Frontal cortex (tissue), 3 donors: ENCODE measurements at regions not wholly inside any gene's neighbourhood (a gene's known extent, or its start where the extent isn't known, plus 50 kb on each side); places are given as distances from the start of the nearest gene placed in this dataset.

Source experiments
- DNase-seq, 2 donors: peaks; one replicate each; pipeline ENCODE4 v3.0.0; 2012; ENCODE audit warnings: low spot score in 2 of 2
- FAIRE-seq: peaks from 2 replicates; lab custom pipeline; 2012; peaks lifted over from hg19 to GRCh38; lab: Jason Lieb, UNC
- donor health status: control.
- donor health status: control.
- donor health status: control.

- no peak for DNase-seq
- no peak for FAIRE-seq
Observed at GRCh38 chr10:128534686-128535085, 408.5 kb upstream of the MKI67 start.

- no peak for DNase-seq
- no peak for FAIRE-seq
Observed at GRCh38 chr10:128536259-128536658, 410.0 kb upstream of the MKI67 start.

- DNase-seq (no peak), FAIRE-seq (no peak)
Observed at GRCh38 chr10:128537834-128538330, 411.7 kb upstream of the MKI67 start.

GRCh38 chr10:128538671-128539070 is 412.4 kb upstream of the MKI67 start:
- no peak for FAIRE-seq
- no peak for DNase-seq

GRCh38 chr10:128539510-128540127 is 413.4 kb upstream of the MKI67 start:
- FAIRE-seq (no peak), DNase-seq (no peak)

GRCh38 chr10:128540128-128540762 is 414.0 kb upstream of the MKI67 start:
- no peak for FAIRE-seq
- DNase-seq, result no peak

- FAIRE-seq (no peak), DNase-seq (peak; percentile 53 to 58)
Observed at GRCh38 chr10:128540781-128541761, 414.8 kb upstream of the MKI67 start.

- DNase-seq (no peak), FAIRE-seq (no peak)
Observed at GRCh38 chr10:128541926-128542475, 415.8 kb upstream of the MKI67 start.

- DNase-seq (no peak), FAIRE-seq (no peak)
Observed at GRCh38 chr10:128542659-128543058, 416.4 kb upstream of the MKI67 start.

- FAIRE-seq, result no peak
Observed at GRCh38 chr10:128543151-128543550, 416.9 kb upstream of the MKI67 start.

GRCh38 chr10:128545216-128545615 is 419.0 kb upstream of the MKI67 start:
- no peak for FAIRE-seq
- no peak for DNase-seq

More at GRCh38 chr10:128543151-128543550, 416.9 kb upstream of the MKI67 start:
- no peak for DNase-seq

- no peak for DNase-seq
- FAIRE-seq, result no peak
Observed at GRCh38 chr10:128546651-128547165, 420.5 kb upstream of the MKI67 start.

GRCh38 chr10:128549101-128549608 is 422.9 kb upstream of the MKI67 start:
- DNase-seq (no peak), FAIRE-seq (no peak)

GRCh38 chr10:128550045-128550444 is 423.8 kb upstream of the MKI67 start:
- no peak for DNase-seq

GRCh38 chr10:128551475-128551874 is 425.3 kb upstream of the MKI67 start:
- DNase-seq (no peak), FAIRE-seq (no peak)

More at GRCh38 chr10:128550045-128550444, 423.8 kb upstream of the MKI67 start:
- FAIRE-seq, result no peak

- DNase-seq (no peak), FAIRE-seq (no peak)
Observed at GRCh38 chr10:128553755-128554154, 427.5 kb upstream of the MKI67 start.

- DNase-seq (no peak), FAIRE-seq (no peak)
Observed at GRCh38 chr10:128556182-128557110, 430.2 kb upstream of the MKI67 start.

- FAIRE-seq, result no peak
- DNase-seq, result no peak
Observed at GRCh38 chr10:128557149-128557710, 431.0 kb upstream of the MKI67 start.
